OCI-LY1 (cell line): ENCODE measurements at regions not wholly inside any gene's neighbourhood (a gene's known extent, or its start where the extent isn't known, plus 50 kb on each side); places are given as distances from the start of the nearest gene placed in this dataset.

ENCODE experiments used
- CTCF ChIP-seq: fragments of 200-600 bp; sonication (generic), shearing (Covaris generic); IDR thresholded peaks from 2 replicates; pipeline ENCODE4 v1.5.1; 2017; ENCODE audit warnings: mild to moderate bottlenecking, antibody characterized with exemption, low read length, moderate library complexity, mixed read lengths
- EZH2 ChIP-seq: fragments of 200-600 bp; sonication (generic), shearing (Covaris generic); IDR thresholded peaks from 2 replicates; pipeline ENCODE4 v1.8.0; 2017; ENCODE audit warnings: borderline replicate concordance, mixed run types, mild to moderate bottlenecking, antibody characterized with exemption, low read length, moderate library complexity, mixed read lengths

- TF ChIP-seq CTCF (no peak), EZH2 (no peak)
These were observed 2067.3 kb upstream of the AGA start for GRCh38 chr4:179509489-179509888.
